ENCODE measurements at regions not wholly inside any gene's neighbourhood (a gene's known extent, or its start where the extent isn't known, plus 50 kb on each side); places are given as distances from the start of the nearest gene placed in this dataset.

- Histone ChIP-seq H3K4me3 (ENCODE audit: low read length) (no peak overlapping the region), H3K27ac (ENCODE audit: low read depth, low read length) (no peak overlapping the region), H3F3A (ENCODE audit: control insufficient read depth, insufficient read depth) (no peaks in the 10 kb centered on the region), H3K79me2 (ENCODE audit: control insufficient read depth, low read length) (no peaks in the 10 kb centered on the region), H3K27me3 (ENCODE audit: control insufficient read depth, low read length) (no peaks in the 10 kb centered on the region), H4K20me1 (ENCODE audit: control insufficient read depth, insufficient read depth, low read depth, low read length) (no peaks in the 10 kb centered on the region), H3K4me1 (ENCODE audit: control insufficient read depth, low read length) (no peaks in the 10 kb centered on the region), H3K4me2 (ENCODE audit: low read length) (no peak overlapping the region), H3K9me2 (replicated peaks; ENCODE audit: control insufficient read depth, low read length) (no peaks in the 10 kb centered on the region), H3K9me3 (ENCODE audit: control insufficient read depth, insufficient read depth, low read length) (no peaks in the 10 kb centered on the region), H3K36me3 (ENCODE audit: control insufficient read depth, low read length) (no peaks in the 10 kb centered on the region)
- no peak for TF ChIP-seq EZH2phosphoT487 (IDR thresholded peaks at IDR 0.05; ENCODE audit: borderline replicate concordance, low read length)
- no peak for TF ChIP-seq CTCF (IDR thresholded peaks at IDR 0.05; ENCODE audit: low read depth, low read length, poor library complexity, severe bottlenecking)
Observed at GRCh38 chr16:59236804-59237458, 502.8 kb upstream of the GOT2 start.

DNA sequence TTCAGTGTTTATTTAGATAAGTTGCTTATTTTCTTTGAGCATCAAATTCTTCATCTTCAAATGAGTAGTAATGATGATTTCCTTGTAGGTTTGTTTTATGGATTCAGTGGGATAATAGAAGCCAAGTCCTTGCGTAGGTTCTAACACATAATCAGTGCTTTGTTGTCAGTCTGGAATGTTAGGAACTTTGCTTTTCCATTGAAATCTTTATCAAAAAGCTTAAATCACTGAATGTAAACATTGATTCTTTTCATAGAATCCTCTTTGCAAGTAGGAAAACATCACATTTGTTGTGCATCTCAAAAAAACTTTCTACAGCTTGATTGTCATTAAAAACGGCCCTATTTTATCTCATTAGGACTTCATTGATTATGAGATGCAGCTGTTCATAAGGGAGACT, 490.3 kb upstream of the GOT2 start:
- TF ChIP-seq CTCF (IDR thresholded peaks at IDR 0.05; ENCODE audit: low read depth, low read length, poor library complexity, severe bottlenecking) (no peak), EZH2phosphoT487 (IDR thresholded peaks at IDR 0.05; ENCODE audit: borderline replicate concordance, low read length) (no peak)
- Histone ChIP-seq H3F3A (ENCODE audit: control insufficient read depth, insufficient read depth) (no peaks in the 10 kb centered on the region), H3K27ac (ENCODE audit: low read depth, low read length) (no peak overlapping the region), H3K9me2 (replicated peaks; ENCODE audit: control insufficient read depth, low read length) (no peaks in the 10 kb centered on the region), H3K79me2 (ENCODE audit: control insufficient read depth, low read length) (no peaks in the 10 kb centered on the region), H3K4me3 (ENCODE audit: low read length) (no peak overlapping the region), H3K9me3 (ENCODE audit: control insufficient read depth, insufficient read depth, low read length) (no peaks in the 10 kb centered on the region), H3K36me3 (ENCODE audit: control insufficient read depth, low read length) (no peaks in the 10 kb centered on the region), H3K4me1 (ENCODE audit: control insufficient read depth, low read length) (no peaks in the 10 kb centered on the region), H4K20me1 (ENCODE audit: control insufficient read depth, insufficient read depth, low read depth, low read length) (no peaks in the 10 kb centered on the region), H3K27me3 (ENCODE audit: control insufficient read depth, low read length) (no peaks in the 10 kb centered on the region), H3K4me2 (ENCODE audit: low read length) (no peak overlapping the region)

- H3K4me2 ChIP-seq (ENCODE audit: low read length), result no peak overlapping the region
- H3K36me3 ChIP-seq (ENCODE audit: control insufficient read depth, low read length), result no peaks in the 10 kb centered on the region
- H3K79me2 ChIP-seq (ENCODE audit: control insufficient read depth, low read length), result no peaks in the 10 kb centered on the region
- H3K9me3 ChIP-seq (ENCODE audit: control insufficient read depth, insufficient read depth, low read length), result no peaks in the 10 kb centered on the region
- H3K4me3 ChIP-seq (ENCODE audit: low read length), result no peak overlapping the region
- H3K9me2 ChIP-seq (replicated peaks; ENCODE audit: control insufficient read depth, low read length), result no peaks in the 10 kb centered on the region
- TF ChIP-seq CTCF (IDR thresholded peaks at IDR 0.05; ENCODE audit: low read depth, low read length, poor library complexity, severe bottlenecking), result no peak
- TF ChIP-seq EZH2phosphoT487 (IDR thresholded peaks at IDR 0.05; ENCODE audit: borderline replicate concordance, low read length), result no peak
- no peak overlapping the region for H3K27ac ChIP-seq (ENCODE audit: low read depth, low read length)
- H3K4me1 ChIP-seq (ENCODE audit: control insufficient read depth, low read length), result no peaks in the 10 kb centered on the region
- no peaks in the 10 kb centered on the region for H4K20me1 ChIP-seq (ENCODE audit: control insufficient read depth, insufficient read depth, low read depth, low read length)
- no peaks in the 10 kb centered on the region for H3K27me3 ChIP-seq (ENCODE audit: control insufficient read depth, low read length)
- H3F3A ChIP-seq (ENCODE audit: control insufficient read depth, insufficient read depth), result no peaks in the 10 kb centered on the region
Observed at GRCh38 chr16:59220011-59220410, 485.9 kb upstream of the GOT2 start.

Measured in DOHH2 (cell line).